HG02678 (cell line): ENCODE measurements at regions not wholly inside any gene's neighbourhood (a gene's known extent, or its start where the extent isn't known, plus 50 kb on each side); places are given as distances from the start of the nearest gene placed in this dataset.

Source experiments
- ATAC-seq: cut with Tn5 transposase; IDR thresholded peaks from one replicate; pipeline ENCODE4 v1.9.1; 2021; ENCODE audit warnings: mild to moderate bottlenecking, moderate library complexity; ENCODE audit not compliant: unreplicated experiment

DNA sequence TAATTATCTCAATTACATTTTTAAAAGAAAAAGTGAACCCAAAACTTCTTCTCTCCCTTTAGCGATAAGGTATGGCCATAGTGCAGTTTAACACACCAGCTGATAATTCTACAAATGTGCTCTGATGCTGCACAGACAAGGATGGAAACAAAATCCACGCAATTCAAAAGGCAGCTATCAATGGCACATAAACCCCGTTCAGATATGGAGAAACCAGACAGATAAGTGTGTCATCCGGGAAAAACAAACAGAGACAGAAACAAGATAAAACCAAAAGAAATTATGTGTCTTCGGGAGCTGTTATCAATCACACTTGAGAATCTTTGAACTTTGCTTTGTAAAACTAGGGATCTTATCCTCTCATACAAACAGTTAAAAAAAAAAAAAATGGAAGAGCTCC lies 73.6 kb downstream of the SIPA1L2 start:
- no peak for ATAC-seq

GRCh38 chr1:232555494-232556210 lies 74.3 kb downstream of the SIPA1L2 start:
- ATAC-seq: no peak

DNA sequence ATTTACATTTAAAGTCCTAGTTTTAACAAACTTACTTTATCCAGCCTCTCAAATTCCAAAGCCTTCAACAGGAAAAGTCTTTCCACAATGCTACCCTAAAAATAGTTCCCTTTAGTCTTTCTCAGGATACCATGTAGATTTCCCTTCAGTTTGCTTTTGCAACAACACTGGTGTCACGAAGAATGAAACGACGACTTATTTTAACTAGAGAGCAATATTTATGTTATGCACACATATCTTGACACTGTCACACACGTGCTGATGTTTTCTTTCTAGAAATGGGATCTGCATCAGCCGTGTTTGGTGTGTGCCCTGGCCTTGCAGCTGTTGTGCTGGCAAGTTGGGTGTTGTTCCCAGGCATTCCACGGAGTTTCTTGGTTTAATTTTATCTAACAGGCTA lies 75.5 kb downstream of the SIPA1L2 start:
- no peak for ATAC-seq

GRCh38 chr1:232553809-232554208 lies 76.1 kb downstream of the SIPA1L2 start:
- ATAC-seq: no peak

DNA sequence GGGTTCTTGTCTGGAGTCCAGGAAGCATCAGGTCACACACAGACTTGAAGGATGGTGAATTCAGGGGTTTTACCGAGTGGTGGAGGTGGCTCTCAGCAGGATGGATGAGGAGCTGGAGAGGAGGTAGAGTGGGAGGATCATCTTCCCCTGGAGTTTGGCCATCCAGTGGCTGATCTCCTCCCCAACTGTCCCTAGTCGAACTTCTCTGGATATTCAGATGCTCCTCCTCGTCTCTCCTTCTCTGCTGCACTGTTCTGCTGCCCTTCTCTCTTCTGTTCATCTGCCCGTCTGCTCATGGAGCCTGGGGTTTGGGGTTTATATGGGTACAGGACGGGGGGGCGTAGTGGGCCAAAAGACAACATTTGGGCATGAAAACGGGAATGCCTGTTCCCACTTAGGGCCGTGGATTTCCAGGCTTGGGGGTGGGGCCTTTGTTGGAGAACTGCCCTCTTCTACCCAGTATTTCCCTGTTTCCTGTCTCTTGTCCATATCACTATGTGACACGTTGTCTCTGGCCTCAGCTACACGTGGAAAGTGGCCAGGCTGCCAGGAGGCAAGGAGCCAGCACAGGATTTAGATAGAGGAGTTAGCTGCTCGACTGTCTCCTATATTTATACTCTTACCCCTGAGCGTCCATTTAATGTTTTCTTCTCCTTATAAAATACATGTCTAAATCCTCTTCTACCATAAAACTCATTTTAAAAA lies 76.7 kb downstream of the SIPA1L2 start:
- no peak for ATAC-seq

DNA sequence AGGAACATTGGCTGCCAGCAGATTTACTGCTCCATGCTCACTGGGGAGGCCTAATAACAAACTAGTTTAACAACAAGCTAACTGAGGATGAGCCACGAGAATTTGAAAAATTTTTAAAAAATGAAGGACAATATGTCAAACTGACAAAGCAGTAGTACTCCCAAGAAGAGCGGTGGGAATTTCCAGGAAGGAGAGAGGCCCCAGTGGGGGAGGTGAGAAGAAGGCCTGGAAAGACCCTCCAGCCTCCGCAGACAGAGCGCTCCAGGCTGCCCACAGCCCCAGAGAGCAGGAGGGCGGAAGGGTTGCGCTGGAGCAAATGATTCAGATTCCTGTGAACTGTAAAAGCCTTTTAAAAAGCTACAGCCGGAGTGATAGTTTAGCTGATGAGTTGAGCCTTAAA lies 78.5 kb downstream of the SIPA1L2 start:
- ATAC-seq: no peak

- ATAC-seq: no peak
These were observed 79.9 kb downstream of the SIPA1L2 start for GRCh38 chr1:232550007-232550406.

GRCh38 chr1:232548691-232549090 lies 81.2 kb downstream of the SIPA1L2 start:
- ATAC-seq: no peak

DNA sequence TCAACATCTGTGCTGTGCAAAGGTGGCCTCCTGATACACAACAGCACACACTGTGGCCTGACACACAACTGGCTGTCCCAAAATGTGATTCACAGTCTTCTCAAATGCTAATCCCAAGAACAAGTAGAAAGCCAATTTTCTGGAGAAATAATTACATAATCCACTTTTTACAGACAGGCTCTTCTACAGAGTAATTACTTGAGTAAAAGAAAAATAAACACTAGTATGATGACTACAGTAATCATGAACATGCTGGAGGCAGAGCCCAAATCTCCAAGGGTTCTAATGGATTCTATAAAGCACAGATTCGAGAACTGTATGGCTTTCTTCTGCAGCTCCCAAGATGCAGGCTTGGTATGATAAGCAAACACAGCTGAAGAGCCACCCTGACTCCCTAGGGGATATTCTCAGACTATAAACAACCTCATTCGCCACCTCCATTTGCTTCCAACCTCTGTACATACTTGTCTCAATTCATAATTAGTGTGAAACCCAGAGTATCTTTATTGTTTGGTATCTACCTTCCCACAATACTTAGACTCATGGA lies 81.9 kb downstream of the SIPA1L2 start:
- no peak for ATAC-seq

DNA sequence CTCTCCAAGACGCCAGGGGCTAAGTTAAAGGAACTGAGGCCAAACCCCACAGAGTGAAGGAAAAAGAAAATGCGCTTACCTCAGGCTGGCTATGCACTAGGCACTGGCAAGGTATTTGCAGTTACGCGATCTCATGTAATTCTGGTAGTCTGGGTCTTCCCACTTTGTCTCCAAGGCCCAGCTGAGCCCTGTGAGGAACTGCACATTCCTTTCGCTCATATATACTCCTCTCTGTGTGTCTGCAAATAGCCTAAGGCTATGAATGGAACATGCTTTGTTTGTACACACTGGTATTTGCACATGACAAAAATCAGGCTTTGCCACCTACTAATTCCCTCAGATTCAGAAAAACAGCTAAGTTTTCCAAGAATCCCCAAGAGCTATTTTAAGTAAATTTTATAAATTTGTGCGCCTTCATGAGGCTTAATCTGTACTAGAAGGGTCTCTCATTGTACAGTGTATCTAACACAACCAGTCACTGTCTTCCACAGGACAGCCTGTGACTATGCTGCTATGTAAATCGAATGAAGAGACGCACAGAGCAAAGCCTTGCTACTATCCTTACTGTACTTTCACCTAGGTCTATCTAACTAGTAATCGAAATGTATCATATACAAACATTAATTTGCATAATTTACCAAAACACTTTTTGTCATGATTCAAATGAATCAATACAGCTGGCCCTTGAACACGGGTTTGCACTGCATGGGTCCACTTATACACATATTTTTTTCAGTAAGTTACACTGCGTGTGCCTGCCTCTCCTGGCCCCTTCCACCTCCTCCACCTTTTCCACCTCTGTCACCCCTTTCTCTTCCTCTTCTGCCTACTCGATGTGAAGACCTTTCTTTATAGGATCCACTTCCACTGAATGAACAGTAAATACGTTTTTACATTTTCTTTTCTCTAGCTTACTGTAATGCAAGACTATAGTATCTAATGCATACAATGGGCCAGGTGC lies 87.0 kb downstream of the SIPA1L2 start:
- no peak for ATAC-seq

DNA sequence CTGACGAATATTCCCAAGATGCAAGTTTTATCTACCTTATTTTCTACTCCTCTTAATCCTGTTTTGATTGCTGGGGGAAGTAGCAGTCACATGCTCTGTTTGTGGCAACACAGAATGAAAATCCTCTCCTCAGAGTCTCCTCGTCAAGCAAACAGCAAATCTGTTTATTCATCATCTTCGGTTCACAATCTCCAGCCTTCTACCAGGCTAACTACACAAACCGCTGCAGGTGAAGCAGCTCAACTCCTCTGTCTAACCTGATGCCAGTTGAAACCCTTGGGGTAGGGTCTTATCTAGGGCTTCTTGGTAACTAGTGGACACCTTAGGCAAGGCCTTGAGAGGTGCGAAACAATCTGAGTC lies 91.0 kb downstream of the SIPA1L2 start:
- ATAC-seq: no peak

DNA sequence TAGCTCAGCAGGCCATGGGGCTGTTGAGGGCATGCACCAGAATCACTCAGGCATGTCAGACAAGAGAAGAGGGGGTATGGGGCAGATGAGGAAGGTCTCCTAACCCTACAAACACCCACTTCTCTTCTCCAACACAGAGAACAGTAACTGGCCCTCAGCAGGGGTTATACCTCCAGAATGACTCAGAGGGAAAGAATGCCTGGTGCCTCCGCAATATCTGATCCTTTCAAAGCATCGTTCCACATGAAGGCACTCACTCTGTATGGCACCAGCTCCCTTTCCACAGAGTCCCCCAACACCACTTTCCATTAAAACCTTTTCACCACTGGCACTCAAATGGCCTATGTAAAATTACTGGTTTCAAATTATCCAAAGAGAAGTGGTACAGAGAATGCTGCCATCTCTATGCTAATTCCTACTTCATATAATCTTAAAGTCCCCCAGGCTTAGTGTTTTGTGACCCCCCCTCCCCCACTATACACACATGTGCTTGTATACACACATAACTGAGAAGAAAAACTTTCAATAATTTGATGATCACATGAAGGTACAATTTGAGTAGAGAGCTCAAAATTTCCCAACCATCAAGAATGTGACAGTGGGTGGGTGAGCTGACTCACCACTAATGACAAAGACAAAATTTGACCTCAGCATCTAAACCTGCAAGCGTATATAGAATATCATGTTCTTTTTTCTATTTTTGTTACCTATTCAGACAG lies 91.5 kb downstream of the SIPA1L2 start:
- no peak for ATAC-seq

DNA sequence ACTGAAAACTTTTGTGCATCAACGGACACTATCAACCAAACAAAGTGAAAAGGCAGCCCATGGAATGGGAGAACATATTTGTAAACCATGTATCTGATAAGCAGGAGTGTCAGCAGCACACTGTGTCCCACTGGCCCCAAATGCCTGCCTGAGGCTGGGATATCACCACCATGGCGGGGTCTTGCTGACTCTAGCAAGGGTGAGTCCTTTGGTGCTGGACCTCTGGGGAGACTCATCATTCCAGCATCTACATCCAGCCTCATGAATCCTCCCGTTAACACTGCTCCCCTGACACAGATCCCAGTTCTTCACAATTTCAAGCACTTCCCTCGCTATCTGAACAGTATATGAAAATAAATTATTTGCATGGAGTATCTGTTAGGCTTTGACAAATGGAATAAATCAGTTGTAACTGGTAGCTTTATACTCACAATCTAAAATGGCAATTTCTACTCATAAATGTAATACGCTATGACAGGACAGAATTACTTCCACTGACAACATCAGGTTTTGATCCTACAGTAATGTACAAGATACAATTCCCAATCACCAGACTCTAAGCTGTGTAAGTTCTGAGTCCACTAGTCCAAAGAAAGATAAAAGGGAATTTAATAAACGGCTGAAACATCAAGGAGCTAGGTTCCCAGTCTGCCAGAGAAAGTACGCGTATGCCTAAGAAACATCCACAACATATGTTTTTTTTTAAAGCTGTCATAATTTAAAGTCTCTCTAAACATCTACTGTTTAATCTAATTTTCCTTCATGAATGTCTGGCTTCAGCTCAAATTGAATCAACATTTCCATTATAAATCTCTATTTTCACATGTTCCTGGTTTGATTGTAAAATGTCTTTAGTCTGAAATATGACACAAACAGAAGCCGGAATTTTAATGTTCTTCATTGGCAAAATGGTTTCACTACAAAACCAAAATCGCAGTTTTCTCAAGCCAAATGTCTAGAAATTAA lies 95.1 kb downstream of the SIPA1L2 start:
- no peak for ATAC-seq

DNA sequence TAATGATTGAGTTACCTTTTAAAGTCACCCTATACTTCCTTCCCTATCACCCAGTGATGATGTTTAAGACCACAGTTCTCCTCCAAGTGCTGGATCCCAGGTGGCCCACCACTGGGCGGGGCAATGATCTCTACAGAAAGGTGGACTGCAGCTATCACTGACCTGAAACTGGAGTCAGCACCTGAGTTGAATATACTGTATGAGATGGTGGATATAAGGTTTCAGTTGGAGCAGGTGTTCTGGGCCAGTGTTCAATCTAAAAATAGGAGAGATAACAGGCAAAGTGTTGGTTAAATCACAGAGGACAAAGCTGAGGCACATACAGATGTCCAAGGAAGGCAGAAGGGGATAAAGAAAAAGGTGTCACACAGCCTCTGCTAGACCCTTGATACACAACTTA lies 96.6 kb downstream of the SIPA1L2 start:
- ATAC-seq: no peak

DNA sequence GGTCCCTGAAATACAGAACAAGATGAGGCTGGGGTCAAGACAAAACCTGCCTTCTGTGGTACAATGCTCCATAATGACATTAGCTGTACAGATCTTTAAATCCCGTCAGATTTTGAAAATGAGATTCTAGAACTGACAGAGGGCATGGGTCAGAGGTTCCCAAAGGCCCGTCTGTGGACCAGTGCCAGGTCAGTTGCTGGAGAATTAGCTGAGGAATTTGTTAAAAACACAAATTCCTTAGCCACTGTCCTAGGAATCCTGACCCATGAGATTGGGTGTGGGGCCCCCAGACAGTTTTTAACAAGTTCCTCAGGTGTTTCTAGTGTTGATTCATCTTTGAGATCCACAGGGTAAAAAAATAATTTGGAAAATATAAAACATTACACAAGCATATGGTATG lies 97.0 kb downstream of the SIPA1L2 start:
- no peak for ATAC-seq

GRCh38 chr1:232531291-232531690 lies 98.6 kb downstream of the SIPA1L2 start:
- ATAC-seq: no peak

- no peak for ATAC-seq
These were observed 100.2 kb downstream of the SIPA1L2 start for GRCh38 chr1:232529747-232530146.

DNA sequence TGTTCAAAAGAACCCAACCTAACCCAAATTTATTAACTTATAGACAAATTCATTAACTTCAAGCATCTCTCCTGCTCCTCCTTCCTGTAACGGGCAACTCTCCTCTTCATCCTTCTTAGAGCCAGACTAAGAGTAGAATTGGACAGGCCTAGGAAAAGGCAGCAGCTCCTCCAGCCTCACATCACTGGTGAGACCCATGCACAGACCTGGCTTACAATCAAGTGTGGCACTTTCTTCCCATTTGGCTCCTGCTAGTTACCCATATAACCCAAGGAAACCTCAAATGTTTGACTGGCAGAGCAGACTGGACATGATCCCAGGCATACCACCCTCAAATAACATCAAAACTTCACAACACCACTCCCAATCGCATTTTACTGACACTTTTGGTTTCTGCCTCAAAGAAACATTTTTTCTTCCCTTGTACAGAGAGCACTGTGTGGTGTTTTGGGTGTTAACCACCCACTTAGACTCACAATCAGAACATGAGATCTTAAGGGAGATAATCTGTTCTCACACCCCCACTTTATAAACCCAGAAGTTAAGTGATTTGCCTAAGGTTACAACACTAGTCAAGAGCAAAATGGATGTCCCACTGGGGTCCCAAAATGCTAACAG lies 101.4 kb downstream of the SIPA1L2 start:
- ATAC-seq: no peak

GRCh38 chr1:232524056-232524455 lies 105.9 kb downstream of the SIPA1L2 start:
- no peak for ATAC-seq
